ENCODE measurements at regions not wholly inside any gene's neighbourhood (a gene's known extent, or its start where the extent isn't known, plus 50 kb on each side); places are given as distances from the start of the nearest gene placed in this dataset.

DNA sequence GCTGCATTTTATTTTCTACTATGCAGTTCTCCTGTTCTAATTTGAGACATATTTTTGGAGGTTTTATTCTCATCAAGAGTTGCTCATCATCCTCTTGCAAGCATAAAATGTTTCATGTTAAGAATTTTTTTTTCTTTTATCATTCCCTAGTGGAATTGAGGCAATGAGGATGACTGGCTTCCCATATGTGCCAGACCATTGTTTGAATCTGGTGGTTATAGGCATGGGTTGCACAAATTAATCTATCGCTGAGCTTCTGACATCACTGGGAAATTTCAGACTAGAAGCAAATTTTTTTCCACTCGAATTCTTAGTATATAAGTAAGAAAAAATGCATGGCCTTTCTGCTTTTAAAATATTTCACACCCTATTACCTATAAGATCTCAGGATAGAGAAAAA is 279.1 kb upstream of the PLSCR5 start:
- no peak for TF ChIP-seq POLR2A (IDR thresholded peaks at IDR 0.05)
- TF ChIP-seq, protein P1, sequence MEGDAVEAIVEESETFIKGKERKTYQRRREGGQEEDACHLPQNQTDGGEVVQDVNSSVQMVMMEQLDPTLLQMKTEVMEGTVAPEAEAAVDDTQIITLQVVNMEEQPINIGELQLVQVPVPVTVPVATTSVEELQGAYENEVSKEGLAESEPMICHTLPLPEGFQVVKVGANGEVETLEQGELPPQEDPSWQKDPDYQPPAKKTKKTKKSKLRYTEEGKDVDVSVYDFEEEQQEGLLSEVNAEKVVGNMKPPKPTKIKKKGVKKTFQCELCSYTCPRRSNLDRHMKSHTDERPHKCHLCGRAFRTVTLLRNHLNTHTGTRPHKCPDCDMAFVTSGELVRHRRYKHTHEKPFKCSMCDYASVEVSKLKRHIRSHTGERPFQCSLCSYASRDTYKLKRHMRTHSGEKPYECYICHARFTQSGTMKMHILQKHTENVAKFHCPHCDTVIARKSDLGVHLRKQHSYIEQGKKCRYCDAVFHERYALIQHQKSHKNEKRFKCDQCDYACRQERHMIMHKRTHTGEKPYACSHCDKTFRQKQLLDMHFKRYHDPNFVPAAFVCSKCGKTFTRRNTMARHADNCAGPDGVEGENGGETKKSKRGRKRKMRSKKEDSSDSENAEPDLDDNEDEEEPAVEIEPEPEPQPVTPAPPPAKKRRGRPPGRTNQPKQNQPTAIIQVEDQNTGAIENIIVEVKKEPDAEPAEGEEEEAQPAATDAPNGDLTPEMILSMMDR (IDR thresholded peaks at IDR 0.05): no peak

All from thyroid gland (tissue), 4 donors.